GM18502 (cell line): ENCODE measurements at regions not wholly inside any gene's neighbourhood (a gene's known extent, or its start where the extent isn't known, plus 50 kb on each side); places are given as distances from the start of the nearest gene placed in this dataset.
"Not testable (repeated sequence)": the region's sequence is repeated elsewhere in the genome, so short reads cannot be mapped to it uniquely, and the experiment has no call there.

ENCODE experiments used
- ATAC-seq: cut with Tn5 transposase; IDR thresholded peaks from one replicate; pipeline ENCODE4 v1.9.1; 2021; ENCODE audit warnings: mild to moderate bottlenecking; ENCODE audit not compliant: unreplicated experiment, poor library complexity

DNA sequence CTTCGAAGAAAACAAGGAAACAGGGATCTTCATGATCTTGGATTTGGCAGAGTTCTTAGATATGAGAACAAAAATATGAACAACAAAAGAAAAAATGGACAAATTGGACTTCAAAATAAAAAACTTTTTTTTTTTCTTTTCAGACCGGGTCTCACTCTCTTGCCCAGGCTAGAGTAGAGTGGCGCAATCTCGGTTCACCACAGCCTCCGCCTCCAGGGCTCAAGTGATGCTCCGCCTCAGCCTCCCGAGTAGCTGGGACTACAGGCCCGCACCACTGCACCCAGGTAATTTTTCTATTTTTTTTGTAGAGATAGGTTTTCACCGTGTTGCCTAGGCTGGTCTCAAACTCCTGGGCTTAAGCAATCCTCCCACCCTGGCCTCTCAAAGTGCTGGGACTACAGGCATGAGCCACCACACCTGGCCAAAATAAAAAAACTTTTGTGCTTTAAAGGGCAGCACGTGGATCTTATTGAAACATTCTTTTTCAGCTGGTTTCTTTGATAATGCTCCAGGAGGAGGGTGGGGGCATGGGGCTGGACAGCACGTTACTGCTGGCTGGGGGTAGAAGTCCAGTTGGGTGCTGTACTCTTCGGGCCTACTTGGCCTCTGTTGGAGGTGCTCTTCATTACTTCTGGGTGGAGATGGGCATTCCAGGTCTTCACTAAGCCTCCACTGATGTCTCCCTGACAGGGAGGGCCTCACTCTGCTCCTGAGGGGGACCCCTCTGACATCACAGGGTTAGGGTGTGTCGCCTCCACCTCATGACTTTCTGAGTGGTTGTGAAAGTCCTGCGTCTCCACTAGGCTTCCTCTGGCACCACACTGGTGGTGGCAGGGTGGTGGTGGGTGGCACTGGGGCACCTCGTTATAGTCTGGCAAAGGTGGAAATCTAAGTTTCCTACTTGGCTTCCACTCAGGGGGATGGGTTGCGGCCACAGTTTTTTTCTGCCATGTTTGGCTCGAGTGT is 150.5 kb upstream of the XPO1 start:
- no peak for ATAC-seq

DNA sequence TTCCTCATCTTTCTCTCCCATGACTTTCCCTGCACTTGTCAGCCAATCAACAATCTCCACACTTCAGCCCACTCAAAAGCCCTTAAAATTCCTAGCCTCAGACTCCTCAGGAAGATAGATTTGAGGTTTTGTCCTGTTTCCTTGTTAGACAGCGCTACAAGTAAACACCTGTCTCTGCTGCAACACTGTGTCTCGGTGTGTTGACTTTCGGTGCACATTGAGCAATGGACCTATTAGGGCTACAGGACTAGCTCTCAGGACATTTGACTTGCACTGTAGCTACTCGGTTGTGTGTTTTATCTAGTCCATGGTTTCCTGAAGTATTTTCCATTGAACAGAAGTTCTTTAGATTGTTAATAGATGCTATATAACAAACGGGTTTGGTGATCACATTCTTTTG is 140.9 kb upstream of the XPO1 start:
- ATAC-seq = no peak

DNA sequence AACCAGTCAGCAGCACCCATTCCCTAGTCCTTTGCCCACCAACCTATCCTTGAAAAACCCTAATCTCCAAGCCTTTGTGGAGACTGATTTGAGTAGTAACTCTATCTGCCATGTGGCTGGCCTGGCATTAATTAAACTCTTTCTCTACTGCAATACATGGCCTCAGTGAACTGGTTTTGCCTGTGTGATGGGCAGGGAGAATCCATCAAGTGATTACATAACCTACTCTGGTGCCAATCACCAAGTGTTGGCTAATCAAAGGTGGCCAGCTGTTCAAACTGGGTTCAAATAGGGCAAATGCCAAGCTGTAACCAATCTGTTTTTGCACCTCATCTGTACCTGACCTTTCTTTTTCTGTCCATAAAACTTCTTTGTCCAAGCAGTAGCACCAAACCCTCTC is 139.8 kb upstream of the XPO1 start:
- no peak for ATAC-seq

DNA sequence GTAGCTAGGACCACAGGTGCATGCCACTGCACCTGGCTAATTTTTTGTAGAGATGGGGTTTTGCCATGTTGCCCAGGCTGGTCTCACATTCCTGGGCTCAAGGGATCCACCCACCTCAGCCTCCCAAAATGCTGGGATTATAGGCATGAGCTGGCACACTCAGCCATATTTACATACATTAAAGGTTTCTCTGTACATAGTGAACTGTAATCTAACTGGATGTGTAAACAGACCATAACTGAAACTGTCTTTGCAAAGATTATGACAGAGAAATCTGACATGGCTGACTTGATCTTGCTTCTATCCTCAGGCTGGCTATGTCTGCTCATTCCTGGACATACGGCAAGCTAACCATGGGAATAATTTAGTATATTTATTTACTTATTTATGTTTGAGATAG is 139.2 kb upstream of the XPO1 start:
- ATAC-seq = no peak

DNA sequence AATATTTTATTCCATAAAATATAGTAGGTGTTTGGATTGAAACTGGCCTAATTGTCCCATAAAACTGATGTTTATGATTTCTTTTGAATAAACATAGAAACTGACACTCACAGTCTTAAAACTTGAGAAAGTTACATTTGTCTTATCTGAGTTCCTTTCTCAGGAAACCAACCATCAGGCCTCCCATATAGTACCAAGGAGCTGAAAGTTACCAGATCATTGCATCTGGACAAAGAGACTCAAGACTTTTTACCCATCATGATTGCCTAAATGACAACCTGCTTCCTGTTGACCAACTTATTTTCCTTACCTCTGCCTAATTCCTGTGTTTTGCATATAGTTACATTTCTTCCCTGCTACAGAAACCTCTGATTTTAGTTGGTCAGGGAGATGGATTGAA is 137.0 kb upstream of the XPO1 start:
- ATAC-seq = no peak

DNA sequence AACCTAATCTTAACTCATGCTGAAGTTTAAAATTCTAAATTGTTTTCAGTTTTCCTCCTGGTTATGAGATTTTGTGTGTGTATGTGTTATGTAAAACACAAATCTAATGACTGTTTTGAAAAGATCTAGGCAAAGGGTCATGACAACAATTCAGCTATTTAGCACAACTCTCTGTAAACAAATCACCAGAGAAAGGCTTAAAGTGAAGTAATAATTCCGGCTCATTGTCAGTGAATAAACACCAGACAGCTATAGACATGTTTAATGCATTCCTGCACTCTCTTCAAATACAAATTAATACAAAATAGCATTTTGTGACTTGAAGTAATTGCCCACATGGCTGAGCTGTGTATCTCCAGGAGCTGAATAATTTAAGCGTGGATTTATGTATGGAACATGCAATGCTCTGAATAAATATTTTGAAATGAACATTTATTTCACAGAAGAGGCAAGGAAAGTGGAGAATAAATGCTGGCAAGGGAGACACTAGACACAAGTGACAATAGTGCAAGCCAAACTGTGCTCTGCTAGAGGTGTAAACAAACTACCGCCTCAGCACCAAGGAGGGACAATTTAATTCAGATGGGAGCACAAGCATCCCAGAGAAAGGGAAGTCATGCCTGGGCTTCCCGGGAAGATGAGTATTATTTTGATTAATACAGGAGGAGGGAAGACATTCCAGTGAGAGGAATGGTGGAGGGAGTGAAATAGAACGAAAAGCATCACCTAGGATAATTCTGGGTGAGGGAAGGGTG is 133.6 kb upstream of the XPO1 start:
- ATAC-seq = no peak

DNA sequence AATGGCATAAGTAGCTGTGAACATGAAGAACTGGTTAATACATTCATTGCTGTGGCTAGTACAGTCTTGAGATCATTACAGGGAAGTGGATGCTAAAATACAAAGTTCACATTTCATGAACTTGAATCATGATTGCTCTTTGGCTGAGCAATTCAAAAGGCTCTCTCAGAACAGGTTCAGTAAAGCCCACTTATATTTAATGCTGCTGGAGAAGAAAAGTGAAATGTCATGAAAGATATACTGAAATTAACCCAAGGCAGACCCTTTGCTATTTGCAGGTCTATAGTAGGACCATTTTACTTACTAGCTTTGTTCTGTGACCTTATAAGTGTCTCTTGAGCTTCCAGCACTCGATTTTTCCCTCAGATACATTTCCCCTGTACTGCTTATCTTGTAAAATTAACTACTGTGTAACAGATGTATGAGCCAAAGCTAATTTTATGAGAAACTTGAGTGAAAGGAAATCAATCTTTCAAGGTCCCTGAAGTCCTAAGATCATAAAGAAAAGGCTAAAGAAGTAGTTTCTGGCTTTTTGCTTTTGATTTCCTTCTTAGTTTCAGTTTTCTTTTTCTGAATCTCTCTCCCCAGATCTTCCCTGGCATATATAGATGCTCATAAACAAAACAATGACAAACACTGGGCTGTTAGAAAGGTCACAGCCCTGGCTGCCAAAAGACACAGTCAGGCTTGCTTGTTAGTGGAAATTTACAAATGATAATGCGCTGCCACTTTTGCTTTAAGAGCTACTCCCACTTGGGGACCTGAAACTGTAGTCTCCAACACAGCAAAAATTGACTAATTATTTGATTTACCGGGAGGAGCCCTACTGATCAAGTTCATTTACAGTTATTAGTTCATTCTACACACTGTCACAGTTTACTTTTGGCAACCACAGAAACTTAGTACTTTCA is 132.7 kb upstream of the XPO1 start:
- no peak for ATAC-seq

DNA sequence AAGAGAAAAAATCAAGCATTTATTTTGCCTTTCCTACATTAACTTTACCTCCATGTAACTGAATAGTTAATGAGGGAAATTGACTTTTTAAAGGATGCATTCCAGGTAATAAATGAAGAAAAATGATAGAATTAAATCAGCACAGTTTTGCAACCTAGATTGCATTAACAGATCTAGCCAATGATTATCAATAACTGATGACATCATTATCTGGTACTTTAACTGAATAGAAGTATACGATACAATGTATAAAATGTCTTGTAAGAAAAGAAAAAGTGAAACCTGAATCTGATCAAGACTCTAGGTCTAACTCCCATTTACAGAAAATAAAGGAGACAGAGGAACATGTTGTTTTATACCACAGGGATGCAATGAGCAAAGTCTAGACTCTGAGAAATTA is 126.0 kb upstream of the XPO1 start:
- ATAC-seq = no peak

DNA sequence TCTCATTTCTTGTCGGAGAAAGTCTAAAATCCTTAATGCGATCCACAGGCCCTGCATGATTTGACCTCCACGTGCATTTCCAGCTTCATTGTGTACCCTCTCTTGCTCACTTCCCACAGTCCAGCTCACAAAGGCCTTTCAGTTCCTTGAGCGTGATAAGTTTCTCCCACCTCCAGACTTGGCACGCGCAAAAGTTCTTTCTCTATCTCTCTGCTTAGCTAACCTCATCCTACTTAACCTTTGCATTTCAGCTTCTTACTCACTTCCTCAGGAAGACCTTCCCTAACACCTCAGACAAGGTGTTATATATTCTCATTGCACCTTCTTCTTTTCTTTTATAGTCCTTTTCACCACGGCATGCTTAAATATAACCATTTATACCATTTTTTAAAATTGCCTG is 124.8 kb upstream of the XPO1 start:
- no peak for ATAC-seq

DNA sequence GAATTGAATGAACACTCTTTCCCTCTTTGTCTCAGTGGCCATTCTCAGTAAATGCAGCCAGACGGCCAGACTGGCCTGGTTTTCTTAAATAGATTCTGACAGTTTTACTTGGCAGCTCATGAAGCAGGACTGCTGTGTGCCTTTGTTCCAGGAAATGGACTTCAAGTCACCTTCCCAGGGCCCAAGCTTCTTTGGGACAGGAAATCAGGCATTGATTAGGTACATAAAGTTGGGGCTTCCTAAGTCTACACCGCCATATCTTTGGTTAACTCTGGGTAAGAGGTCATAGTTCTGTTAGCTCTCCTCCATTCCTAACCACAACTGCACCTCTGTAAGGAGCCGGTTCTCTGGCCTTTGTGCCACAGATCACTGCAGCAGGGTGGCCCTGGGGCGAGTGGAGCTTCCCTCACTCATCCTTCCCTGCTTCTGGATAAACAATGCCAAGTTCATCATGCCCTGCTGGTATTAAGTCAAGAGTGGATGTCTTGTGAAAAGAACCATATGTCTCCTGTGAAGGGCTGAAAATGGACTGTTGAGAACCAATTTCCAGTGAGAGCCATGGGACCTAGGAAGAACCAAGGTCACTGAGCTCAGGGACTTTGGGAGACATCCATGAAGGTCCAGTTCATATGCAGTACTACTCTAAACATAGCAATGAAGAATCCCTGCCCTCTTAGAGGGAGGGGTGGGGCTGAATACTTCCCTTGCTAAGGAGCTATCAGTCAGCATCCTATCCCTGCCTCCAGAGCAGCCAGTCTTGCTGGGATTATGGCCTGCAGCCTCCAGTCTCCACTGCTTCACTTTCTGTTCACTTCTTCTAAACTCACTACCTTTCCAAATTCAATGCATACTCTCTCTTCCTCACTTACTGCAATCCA is 122.6 kb upstream of the XPO1 start:
- ATAC-seq = no peak

DNA sequence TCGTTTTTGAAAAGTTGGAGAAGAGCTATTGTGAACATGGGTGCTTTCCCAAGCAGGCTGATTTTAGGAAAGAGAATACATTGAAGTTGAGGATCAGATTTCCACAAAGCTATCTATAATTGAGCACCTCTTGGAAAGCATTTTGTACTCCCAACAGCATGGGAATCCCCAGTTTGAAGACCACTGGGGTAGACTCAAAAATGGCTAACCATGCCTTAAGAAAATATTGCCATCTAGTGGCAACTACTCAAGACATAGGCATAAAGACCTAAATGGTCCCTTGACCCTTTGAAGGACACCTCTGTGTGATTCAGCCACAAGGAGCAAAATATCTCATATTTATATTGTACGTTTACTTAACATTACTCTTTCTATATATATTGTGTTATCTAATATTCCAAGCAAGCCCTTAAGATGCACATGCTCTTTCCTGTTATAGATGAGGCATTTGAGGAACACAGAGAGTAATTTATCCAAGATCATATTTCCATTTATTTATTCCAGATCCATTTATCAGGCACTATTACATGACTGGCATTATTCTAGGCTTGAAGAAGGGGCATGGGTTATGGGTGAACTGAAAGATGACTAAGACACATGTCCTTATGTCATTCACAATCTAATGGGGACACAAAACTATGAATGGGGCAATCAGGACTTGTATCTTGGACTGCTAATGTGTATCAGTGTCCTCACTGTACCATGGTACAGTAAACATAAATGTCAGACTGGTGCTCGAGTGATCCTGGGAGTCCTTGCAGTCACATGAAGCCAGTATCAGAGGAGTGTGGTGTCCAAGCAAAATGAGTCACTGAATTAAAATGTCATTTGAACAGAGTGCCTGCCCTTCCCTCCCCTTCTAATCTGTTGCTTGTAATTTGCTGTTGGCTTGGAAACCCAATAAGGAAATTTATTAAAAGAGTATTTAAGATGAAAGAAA is 121.0 kb upstream of the XPO1 start:
- ATAC-seq = no peak

DNA sequence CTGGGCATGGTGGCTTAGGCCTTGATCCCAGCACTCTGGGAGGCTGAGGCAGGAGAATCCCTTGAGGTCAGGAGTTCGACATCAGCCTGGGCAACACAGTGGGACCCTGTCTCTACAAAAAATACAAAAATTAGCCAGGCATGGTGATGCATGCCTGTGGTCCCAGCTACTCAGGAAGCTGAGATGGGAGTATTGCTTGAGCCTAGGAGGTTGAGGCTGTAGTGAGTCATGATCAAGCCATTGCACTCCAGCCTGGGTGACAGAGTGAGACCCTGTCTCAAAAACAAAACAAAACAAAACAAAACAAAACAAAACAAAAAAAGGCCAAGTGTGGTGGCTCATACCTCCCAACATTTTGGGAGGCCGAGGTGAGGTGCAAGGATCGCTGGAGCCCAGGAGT is 111.8 kb upstream of the XPO1 start:
- not testable (repeated sequence) for ATAC-seq

DNA sequence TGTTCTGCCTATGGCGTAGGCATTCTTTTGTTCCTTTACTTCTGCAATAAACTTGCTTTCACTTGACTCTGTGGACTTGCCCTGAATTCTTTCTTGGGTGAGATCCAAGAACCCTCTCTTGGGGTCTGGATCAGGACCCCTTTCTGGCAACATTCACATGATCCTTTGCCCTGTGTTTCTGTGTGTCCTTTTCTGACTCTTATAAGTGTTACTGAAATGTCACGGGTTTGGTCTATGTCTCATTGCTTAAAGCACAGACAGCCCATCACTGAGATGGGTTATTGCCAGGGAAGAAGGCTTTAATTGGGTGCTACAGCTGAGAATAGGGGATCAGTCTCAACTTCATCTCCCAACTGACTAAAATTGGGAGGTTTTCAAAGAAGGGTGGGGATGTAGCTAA is 110.9 kb upstream of the XPO1 start:
- ATAC-seq = no peak

DNA sequence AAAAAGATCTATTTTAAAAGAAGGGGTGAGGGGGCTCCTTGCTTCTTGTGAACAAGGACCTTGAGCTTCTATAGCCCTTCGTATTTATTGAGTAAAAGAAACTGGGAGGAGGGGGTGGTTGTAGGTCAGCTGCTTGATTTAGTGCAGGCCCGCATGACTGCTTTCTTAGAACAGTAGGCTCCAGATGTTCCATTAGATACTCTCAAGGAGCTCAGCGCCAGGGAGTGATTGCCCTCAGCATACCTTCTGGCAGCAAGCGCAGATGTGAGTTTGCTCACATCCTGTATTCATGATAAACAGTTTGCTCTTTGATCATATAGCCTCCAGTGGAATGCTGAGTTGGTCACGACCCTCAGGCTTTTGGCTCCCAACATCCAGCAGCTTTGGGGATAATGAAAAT is 108.9 kb upstream of the XPO1 start:
- ATAC-seq = no peak

DNA sequence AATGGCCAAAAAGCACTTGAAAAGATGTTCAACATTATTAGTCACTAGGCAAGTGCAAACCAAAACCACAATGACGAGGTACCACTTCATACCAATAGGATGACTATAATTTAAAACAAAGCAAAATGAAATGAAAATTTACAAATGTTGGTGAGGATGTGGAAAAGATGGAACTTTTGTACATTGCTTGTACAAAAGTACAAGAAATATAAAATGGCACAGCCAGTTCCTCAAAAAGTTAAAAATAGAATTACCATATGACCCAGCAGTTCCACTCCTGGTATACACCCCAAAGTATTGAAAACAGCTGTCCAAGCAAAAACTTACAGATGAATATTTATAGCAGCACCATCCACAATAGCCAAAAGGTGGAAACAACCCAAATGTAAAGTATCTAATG is 107.8 kb upstream of the XPO1 start:
- no peak for ATAC-seq

DNA sequence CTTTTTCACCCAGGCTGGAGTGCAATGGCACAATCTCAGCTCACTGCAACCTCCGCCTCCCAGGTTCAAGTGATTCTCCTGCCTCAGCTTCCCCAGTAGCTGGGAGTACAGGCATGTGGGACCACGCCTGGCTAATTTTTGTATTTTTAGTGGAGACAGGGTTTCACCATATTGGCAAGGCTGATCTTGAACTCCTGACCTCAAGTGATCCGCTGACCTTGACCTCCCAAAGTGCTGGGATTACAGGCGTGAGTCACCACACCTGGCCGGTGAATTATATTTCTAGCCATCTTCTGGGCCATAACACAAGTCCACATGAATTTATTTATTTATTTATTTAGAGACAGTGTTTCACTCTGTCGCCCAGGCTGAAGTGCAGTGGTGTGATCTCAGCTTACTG is 105.0 kb upstream of the XPO1 start:
- ATAC-seq = not testable (repeated sequence)

DNA sequence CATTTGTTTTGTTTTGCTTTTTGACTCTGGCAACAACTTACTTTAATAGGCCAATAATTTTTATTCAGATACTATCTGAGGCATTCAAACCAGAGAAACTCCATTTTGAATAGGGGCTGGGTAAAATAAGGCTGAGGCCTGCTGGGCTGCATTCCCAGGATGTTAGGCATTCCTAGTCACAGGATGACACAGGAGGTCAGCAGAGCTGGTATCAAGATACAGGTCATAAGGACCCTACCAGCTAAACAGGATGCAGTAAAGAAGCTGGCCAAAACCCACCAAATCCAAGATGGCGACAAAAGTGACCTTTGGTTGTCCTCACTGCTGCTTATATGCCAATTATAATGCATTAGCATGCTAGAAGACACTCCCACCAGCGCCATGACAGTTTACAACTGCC is 102.2 kb upstream of the XPO1 start:
- no peak for ATAC-seq

DNA sequence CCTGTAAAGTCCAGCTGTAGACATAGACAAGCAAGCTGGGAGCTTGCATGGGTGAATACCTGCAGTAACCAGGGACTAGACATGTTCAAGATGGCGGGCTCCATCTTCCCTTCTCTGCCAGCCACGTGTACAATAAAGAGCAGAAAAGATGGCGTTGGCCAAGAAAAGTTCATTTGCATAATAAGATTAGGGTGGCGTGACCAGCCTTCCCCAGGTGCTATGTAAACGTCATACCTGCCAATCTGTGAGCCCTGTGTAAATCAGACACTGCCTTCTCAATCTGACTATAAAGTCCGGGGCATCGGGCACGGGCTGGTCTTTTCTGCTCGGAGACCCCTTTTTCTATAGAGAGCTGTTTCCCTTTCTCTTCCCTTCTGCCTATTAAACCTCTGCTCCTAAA is 101.6 kb upstream of the XPO1 start:
- ATAC-seq = no peak

DNA sequence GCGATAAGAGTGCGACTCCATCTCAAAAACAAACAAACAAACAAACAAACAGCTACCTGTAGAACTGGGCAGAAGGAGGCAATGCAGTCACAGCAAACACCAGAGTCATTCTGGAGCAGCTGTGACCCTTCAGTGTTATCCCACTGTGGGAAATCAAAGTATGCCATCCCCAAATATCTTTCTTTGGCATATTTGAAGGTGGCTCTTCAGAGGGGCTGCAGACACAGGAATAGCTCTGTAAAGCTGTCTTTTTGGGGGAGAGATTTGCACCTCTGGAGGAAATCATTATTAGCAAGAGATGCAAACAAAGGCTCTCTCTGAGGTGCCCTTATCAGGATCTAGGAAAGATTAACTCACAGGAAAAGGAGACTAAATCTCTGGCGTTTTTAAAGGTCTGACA is 98.5 kb upstream of the XPO1 start:
- ATAC-seq = no peak
